B cell (primary cell): ENCODE measurements at regions not wholly inside any gene's neighbourhood (a gene's known extent, or its start where the extent isn't known, plus 50 kb on each side); places are given as distances from the start of the nearest gene placed in this dataset.

Experiments used
- ATAC-seq: fragments of 200-7000 bp; cut with Tn5 transposase; one replicate; pipeline ENCODE4 v1.10.0; 2021; ENCODE audit warnings: low read depth, mild to moderate bottlenecking, moderate number of reproducible peaks, moderate library complexity
- CTCF ChIA-PET: fragments of 350-600 bp; sonication (Branson Sonifier 250); formaldehyde crosslinking; loops from one replicate; lab custom pipeline; 2021; ENCODE audit warnings: antibody characterized with exemption, inconsistent platforms; lab: Charles Lee
- POLR2A ChIA-PET: fragments of 350-600 bp; sonication (Branson Sonifier 250); formaldehyde crosslinking; loops from one replicate; lab custom pipeline; 2021; ENCODE audit warnings: antibody characterized with exemption; lab: Charles Lee
- DNase-seq: peaks from one replicate; pipeline ENCODE4 v3.0.0; 2013
- H2AFZ ChIP-seq: 2 replicates; pipeline ENCODE4 v1.6.1; 2012; ENCODE audit warnings: mild to moderate bottlenecking, low read depth, low read length; ENCODE audit not compliant: insufficient read depth, poor library complexity, severe bottlenecking
- H3K27ac ChIP-seq, 2 donors: 1 replicate in 1 of 2; 2 replicates in 1 of 2; pipeline ENCODE4 v1.5.1; 2012 to 2013; ENCODE audit warnings: low read length in 2 of 2, mild to moderate bottlenecking in 2 of 2, moderate library complexity in 1 of 2
- H3K27me3 ChIP-seq, 4 experiments: fragments of 200-600 bp in 1 of 4; sonication (generic) in 1 of 4; replicated peaks in 1 of 4; 1 replicate in 2 of 4; 2 replicates in 2 of 4; pipeline versions ENCODE4 v1.6.1 to v1.7.0; 2013 to 2016; ENCODE audit warnings: low read length in 3 of 4, mild to moderate bottlenecking in 2 of 4, mixed read lengths in 1 of 4, moderate library complexity in 1 of 4; ENCODE audit not compliant: insufficient read depth in 4 of 4, control insufficient read depth in 3 of 4; ENCODE audit errors: control extremely low read depth in 1 of 4
- H3K36me3 ChIP-seq, 2 experiments: replicated peaks in 1 of 2; 1 replicate in 1 of 2; 2 replicates in 1 of 2; pipeline versions ENCODE4 v1.6.1 to v1.7.1; 2013; ENCODE audit warnings: low read length in 1 of 2; ENCODE audit not compliant: insufficient read depth in 2 of 2, control insufficient read depth in 1 of 2; ENCODE audit errors: control extremely low read depth in 1 of 2, extremely low read depth in 1 of 2
- H3K4me1 ChIP-seq, 2 donors: fragments of 200-600 bp in 1 of 2; sonication (generic) in 1 of 2; 1 replicate in 1 of 2; 2 replicates in 1 of 2; pipeline versions ENCODE4 v1.5.1 to v1.6.1; 2013 to 2017; ENCODE audit warnings: low read length in 2 of 2; ENCODE audit not compliant: control insufficient read depth in 2 of 2, insufficient read depth in 2 of 2
- H3K4me2 ChIP-seq: replicated peaks from 2 replicates; pipeline ENCODE3; 2012; ENCODE audit warnings: mild to moderate bottlenecking, low read depth, low read length; ENCODE audit not compliant: poor library complexity, severe bottlenecking
- H3K4me3 ChIP-seq, 5 experiments: fragments of 200-600 bp in 1 of 5; sonication (generic) in 1 of 5; 1 replicate in 3 of 5; 2 replicates in 2 of 5; pipeline versions ENCODE4 v1.5.1 to v1.7.0; 2011 to 2016; ENCODE audit warnings: low read length in 4 of 5, mild to moderate bottlenecking in 4 of 5, low read depth in 2 of 5, control low read depth in 1 of 5, moderate library complexity in 1 of 5; ENCODE audit not compliant: insufficient read depth in 1 of 5; ENCODE audit errors: control extremely low read depth in 1 of 5, extremely low read depth in 1 of 5
- H3K79me2 ChIP-seq: fragments of 200-600 bp; sonication (generic); one replicate; pipeline ENCODE4 v1.6.0; 2016; ENCODE audit warnings: low read length; ENCODE audit not compliant: control insufficient read depth, insufficient read depth
- H3K9ac ChIP-seq: fragments of 200-600 bp; sonication (generic); 2 replicates; pipeline ENCODE4 v1.6.1; 2017; ENCODE audit warnings: mild to moderate bottlenecking, low read length, moderate library complexity
- H3K9me3 ChIP-seq, 3 donors: one replicate each; pipeline versions ENCODE4 v1.6.1 to v1.7.1; 2013; ENCODE audit warnings: low read length in 2 of 3; ENCODE audit not compliant: control insufficient read depth in 2 of 3, insufficient read depth in 1 of 3; ENCODE audit errors: control extremely low read depth in 1 of 3
- H4K20me1 ChIP-seq: 2 replicates; pipeline ENCODE4 v1.6.0; 2012; ENCODE audit warnings: mild to moderate bottlenecking, low read length; ENCODE audit not compliant: insufficient read depth, control insufficient read depth, poor library complexity, severe bottlenecking
- H3K27ac Mint-ChIP-seq: one replicate; pipeline ENCODE4 v1.8.0; 2021; ENCODE audit warnings: mixed read lengths
- H3K27me3 Mint-ChIP-seq: one replicate; pipeline ENCODE4 v1.8.0; 2021; ENCODE audit warnings: mixed read lengths
- H3K4me1 Mint-ChIP-seq: one replicate; pipeline ENCODE4 v1.8.0; 2021; ENCODE audit warnings: mixed read lengths
- H3K4me3 Mint-ChIP-seq: one replicate; pipeline ENCODE4 v1.8.0; 2021; ENCODE audit warnings: mixed read lengths
- H3K9me3 Mint-ChIP-seq: one replicate; pipeline ENCODE4 v1.8.0; 2022; ENCODE audit warnings: mixed read lengths; ENCODE audit not compliant: insufficient read depth
- EZH2 ChIP-seq: IDR thresholded peaks from 2 replicates; pipeline ENCODE4 v1.6.1; 2012; ENCODE audit warnings: borderline replicate concordance, low read depth, mild to moderate bottlenecking, moderate library complexity, low read length; ENCODE audit not compliant: insufficient read depth, poor library complexity, severe bottlenecking
- WGBS: methylation state at CpG from one replicate; pipeline ENCODE4 v1.1.5; 2013; ENCODE audit warnings: missing lambda C conversion rate; ENCODE audit not compliant: insufficient coverage; 5-methylcytosine and 5-hydroxymethylcytosine counted together
- intact Hi-C: fragments of 100-400 bp; cut with micrococcal nuclease; formaldehyde crosslinking; loops from one replicate; pipeline ENCODE4 v1.10.0; 2022
- TF ChIP-seq, protein P1 (sequence below): fragments of 200-600 bp; IDR thresholded peaks from one replicate; pipeline ENCODE4 v1.8.0; 2022; ENCODE audit warnings: antibody characterized with exemption, mild to moderate bottlenecking

GRCh38 chr2:15692551-15693377 lies 101.1 kb downstream of the DDX1 start:
- Histone ChIP-seq H3K36me3 (no peaks in the 10 kb centered on the region), H3K9ac (no peak overlapping the region), H3K9me3 (no peaks in the 10 kb centered on the region), H4K20me1 (no peaks in the 10 kb centered on the region), H3K79me2 (no peaks in the 10 kb centered on the region), H3K27me3 (no peaks in the 10 kb centered on the region), H3K4me1 (no peaks in the 10 kb centered on the region), H2AFZ (no peak overlapping the region), H3K27ac (no peak overlapping the region), H3K4me2 (no peak overlapping the region), H3K4me3 (no peak overlapping the region)
- ATAC-seq (no peak), DNase-seq (no peak)
- Mint-ChIP-seq H3K9me3 (no peaks in the 10 kb centered on the region), H3K27ac (no peak overlapping the region), H3K4me3 (no peak overlapping the region), H3K27me3 (no peaks in the 10 kb centered on the region), H3K4me1 (no peaks in the 10 kb centered on the region)
- no peak for TF ChIP-seq EZH2
- TF ChIP-seq, protein P1, sequence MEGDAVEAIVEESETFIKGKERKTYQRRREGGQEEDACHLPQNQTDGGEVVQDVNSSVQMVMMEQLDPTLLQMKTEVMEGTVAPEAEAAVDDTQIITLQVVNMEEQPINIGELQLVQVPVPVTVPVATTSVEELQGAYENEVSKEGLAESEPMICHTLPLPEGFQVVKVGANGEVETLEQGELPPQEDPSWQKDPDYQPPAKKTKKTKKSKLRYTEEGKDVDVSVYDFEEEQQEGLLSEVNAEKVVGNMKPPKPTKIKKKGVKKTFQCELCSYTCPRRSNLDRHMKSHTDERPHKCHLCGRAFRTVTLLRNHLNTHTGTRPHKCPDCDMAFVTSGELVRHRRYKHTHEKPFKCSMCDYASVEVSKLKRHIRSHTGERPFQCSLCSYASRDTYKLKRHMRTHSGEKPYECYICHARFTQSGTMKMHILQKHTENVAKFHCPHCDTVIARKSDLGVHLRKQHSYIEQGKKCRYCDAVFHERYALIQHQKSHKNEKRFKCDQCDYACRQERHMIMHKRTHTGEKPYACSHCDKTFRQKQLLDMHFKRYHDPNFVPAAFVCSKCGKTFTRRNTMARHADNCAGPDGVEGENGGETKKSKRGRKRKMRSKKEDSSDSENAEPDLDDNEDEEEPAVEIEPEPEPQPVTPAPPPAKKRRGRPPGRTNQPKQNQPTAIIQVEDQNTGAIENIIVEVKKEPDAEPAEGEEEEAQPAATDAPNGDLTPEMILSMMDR: no peak
- ChIA-PET POLR2A (no interaction called here), CTCF (no interaction called here)
- 93% methylated on average over 12 of the region's 15 CpGs for WGBS
- intact Hi-C loops: no loop called here

- no CpG with 5 or more reads among the region's 4 CpGs for WGBS
- Histone ChIP-seq H3K36me3 (no peaks in the 10 kb centered on the region), H3K9me3 (no peaks in the 10 kb centered on the region), H2AFZ (no peak overlapping the region), H4K20me1 (no peaks in the 10 kb centered on the region), H3K4me1 (no peaks in the 10 kb centered on the region), H3K27me3 (no peaks in the 10 kb centered on the region), H3K27ac (no peak overlapping the region), H3K79me2 (no peaks in the 10 kb centered on the region), H3K4me3 (no peak overlapping the region), H3K9ac (no peak overlapping the region), H3K4me2 (no peak overlapping the region)
- ChIA-PET CTCF (no interaction called here), POLR2A (no interaction called here)
- H3K4me1 Mint-ChIP-seq: no peaks in the 10 kb centered on the region
- no peak overlapping the region for H3K4me3 Mint-ChIP-seq
- no peak overlapping the region for H3K27ac Mint-ChIP-seq
- intact Hi-C loops: no loop called here
- TF ChIP-seq, protein P1: no peak
- no peak for TF ChIP-seq EZH2
- H3K9me3 Mint-ChIP-seq: no peaks in the 10 kb centered on the region
- no peaks in the 10 kb centered on the region for H3K27me3 Mint-ChIP-seq
- no peak for DNase-seq
- ATAC-seq: no peak
Measured at GRCh38 chr2:15693382-15693781, 101.7 kb downstream of the DDX1 start.
